ENCODE measurements at regions not wholly inside any gene's neighbourhood (a gene's known extent, or its start where the extent isn't known, plus 50 kb on each side); places are given as distances from the start of the nearest gene placed in this dataset.

GRCh38 chr9:526904-527591 is 312.4 kb downstream of the DOCK8 start:
- H3K36me3 ChIP-seq (ENCODE audit: control insufficient read depth, insufficient read depth, low read length), result no peaks in the 10 kb centered on the region
- Mint-ChIP-seq H3K27me3 (ENCODE audit: insufficient read depth) (no peaks in the 10 kb centered on the region), H3K36me3 (ENCODE audit: low read depth) (peaks cover 1% of the 10 kb centered on the region), H3K4me1 (peaks cover 7% of the 10 kb centered on the region), H3K9me3 (no peaks in the 10 kb centered on the region), H3K27ac (no peak overlapping the region), H3K4me3 (no peak overlapping the region)
- H3K9me3 ChIP-seq (ENCODE audit: control insufficient read depth, low read length), result no peaks in the 10 kb centered on the region
- 88 to 96% methylated on average over 2 to 10 of the region's 11 CpGs for WGBS, 2 experiments (ENCODE audit: insufficient coverage in 1 of 2, insufficient read length in 1 of 2)
- no peak for TF ChIP-seq CTCF (conservative IDR thresholded peaks at IDR 0.05)
- H3K27ac ChIP-seq (ENCODE audit: low read depth, low read length), result no peak overlapping the region
- H3K9ac ChIP-seq (ENCODE audit: extremely low read depth, low read length, poor library complexity, severe bottlenecking), result no peak overlapping the region
- DNase-seq, result no peak
- H3K4me3 ChIP-seq (ENCODE audit: low read length), result no peak overlapping the region
- no peaks in the 10 kb centered on the region for H3K27me3 ChIP-seq (ENCODE audit: control insufficient read depth, insufficient read depth, low read length, poor library complexity, severe bottlenecking)
- H3K4me1 ChIP-seq (ENCODE audit: control insufficient read depth, insufficient read depth, low read length), result no peaks in the 10 kb centered on the region

- H3K4me3 ChIP-seq (ENCODE audit: low read length), result no peak overlapping the region
- H3K9me3 Mint-ChIP-seq, result no peaks in the 10 kb centered on the region
- peaks cover 31% of the 10 kb centered on the region for H3K4me1 Mint-ChIP-seq
- no peaks in the 10 kb centered on the region for H3K36me3 ChIP-seq (ENCODE audit: control insufficient read depth, insufficient read depth, low read length)
- H3K4me1 ChIP-seq (ENCODE audit: control insufficient read depth, insufficient read depth, low read length), result peaks cover 11% of the 10 kb centered on the region
- TF ChIP-seq CTCF (conservative IDR thresholded peaks at IDR 0.05), result no peak
- no peak overlapping the region for H3K4me3 Mint-ChIP-seq
- H3K27ac ChIP-seq (ENCODE audit: low read depth, low read length), result no peak overlapping the region
- H3K27me3 Mint-ChIP-seq (ENCODE audit: insufficient read depth), result no peaks in the 10 kb centered on the region
- no peaks in the 10 kb centered on the region for H3K9me3 ChIP-seq (ENCODE audit: control insufficient read depth, low read length)
- peaks cover 1% of the 10 kb centered on the region for H3K36me3 Mint-ChIP-seq (ENCODE audit: low read depth)
- no peaks in the 10 kb centered on the region for H3K27me3 ChIP-seq (ENCODE audit: control insufficient read depth, insufficient read depth, low read length, poor library complexity, severe bottlenecking)
- H3K9ac ChIP-seq (ENCODE audit: extremely low read depth, low read length, poor library complexity, severe bottlenecking), result no peak overlapping the region
- no peak overlapping the region for H3K27ac Mint-ChIP-seq
- no peak for DNase-seq
- WGBS, 2 experiments (ENCODE audit: insufficient coverage in 1 of 2, insufficient read length in 1 of 2), result 85 to 95% methylated on average over 2 to 4 of the region's 4 CpGs
Measured at GRCh38 chr9:529731-530130, 311.8 kb upstream of the DMRT1 start.

DNA sequence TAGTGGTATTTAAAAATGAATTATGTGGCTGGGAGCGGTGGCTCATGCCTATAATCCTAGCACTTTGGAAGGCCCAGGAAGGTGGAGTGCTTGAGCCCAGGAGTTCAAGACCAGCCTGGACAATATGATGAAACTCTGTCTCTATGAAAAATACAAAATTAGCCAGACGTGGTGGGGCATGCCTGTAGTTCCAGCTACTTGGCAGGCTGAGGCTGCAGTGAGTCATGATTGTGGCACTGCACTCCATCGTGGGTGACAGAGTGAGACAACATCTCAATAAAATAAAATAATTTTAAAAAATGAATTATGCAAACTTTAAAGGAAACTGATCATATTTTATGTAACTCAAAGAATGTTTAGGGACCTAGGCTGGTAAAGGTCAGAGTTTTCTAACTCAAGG is 310.8 kb upstream of the DMRT1 start:
- H3K4me1 Mint-ChIP-seq, result peaks cover 39% of the 10 kb centered on the region
- no peaks in the 10 kb centered on the region for H3K27me3 ChIP-seq (ENCODE audit: control insufficient read depth, insufficient read depth, low read length, poor library complexity, severe bottlenecking)
- WGBS, 2 experiments (ENCODE audit: insufficient coverage in 1 of 2, insufficient read length in 1 of 2), result 88 to 100% methylated on average over 1 to 3 of the region's 3 CpGs
- no peak overlapping the region for H3K4me3 Mint-ChIP-seq
- H3K36me3 ChIP-seq (ENCODE audit: control insufficient read depth, insufficient read depth, low read length), result no peaks in the 10 kb centered on the region
- H3K9me3 Mint-ChIP-seq, result no peaks in the 10 kb centered on the region
- no peaks in the 10 kb centered on the region for H3K9me3 ChIP-seq (ENCODE audit: control insufficient read depth, low read length)
- H3K27ac Mint-ChIP-seq, result no peak overlapping the region
- no peak overlapping the region for H3K9ac ChIP-seq (ENCODE audit: extremely low read depth, low read length, poor library complexity, severe bottlenecking)
- no peak overlapping the region for H3K4me3 ChIP-seq (ENCODE audit: low read length)
- H3K36me3 Mint-ChIP-seq (ENCODE audit: low read depth), result peaks cover 1% of the 10 kb centered on the region
- H3K4me1 ChIP-seq (ENCODE audit: control insufficient read depth, insufficient read depth, low read length), result peaks cover 11% of the 10 kb centered on the region
- DNase-seq, result no peak
- TF ChIP-seq CTCF (conservative IDR thresholded peaks at IDR 0.05), result no peak
- no peaks in the 10 kb centered on the region for H3K27me3 Mint-ChIP-seq (ENCODE audit: insufficient read depth)
- no peak overlapping the region for H3K27ac ChIP-seq (ENCODE audit: low read depth, low read length)
